Neural cell (in vitro differentiated cells): ENCODE measurements at regions not wholly inside any gene's neighbourhood (a gene's known extent, or its start where the extent isn't known, plus 50 kb on each side); places are given as distances from the start of the nearest gene placed in this dataset.

Source experiments
- EP300 ChIP-seq: fragments of 450-650 bp; conservative IDR thresholded peaks from 2 replicates; pipeline ENCODE4 v1.6.1; 2014; ENCODE audit warnings: antibody characterized with exemption, mild to moderate bottlenecking, moderate library complexity; ENCODE audit not compliant: poor library complexity, severe bottlenecking
- EZH2 ChIP-seq: fragments of 200-600, 300-800 bp; shearing (Covaris generic), sonication (generic); IDR thresholded peaks from 2 replicates; pipeline ENCODE4 v1.6.1; 2014; ENCODE audit warnings: antibody characterized with exemption, low read length, borderline replicate concordance, mild to moderate bottlenecking; ENCODE audit not compliant: insufficient read depth, poor library complexity, severe bottlenecking
- MXI1 ChIP-seq: fragments of 450-650 bp; conservative IDR thresholded peaks from 2 replicates; pipeline ENCODE4 v1.6.1; 2014; ENCODE audit warnings: antibody characterized with exemption, mild to moderate bottlenecking; ENCODE audit not compliant: poor library complexity, severe bottlenecking
- POLR2AphosphoS5 ChIP-seq: IDR thresholded peaks from 2 replicates; pipeline ENCODE4 v1.6.1; 2012
- TAF1 ChIP-seq: IDR thresholded peaks from 2 replicates; pipeline ENCODE4 v1.6.1; 2012; ENCODE audit warnings: low read depth
- TF ChIP-seq, protein P1 (sequence below): fragments of 450-650 bp; IDR thresholded peaks from 2 replicates; pipeline ENCODE4 v1.5.1; 2014; ENCODE audit warnings: antibody characterized with exemption, mild to moderate bottlenecking, moderate library complexity; ENCODE audit not compliant: poor library complexity, severe bottlenecking
- TF ChIP-seq, protein P2 (sequence below): IDR thresholded peaks from 2 replicates; pipeline ENCODE4 v1.6.1; 2012; ENCODE audit warnings: borderline replicate concordance

DNA sequence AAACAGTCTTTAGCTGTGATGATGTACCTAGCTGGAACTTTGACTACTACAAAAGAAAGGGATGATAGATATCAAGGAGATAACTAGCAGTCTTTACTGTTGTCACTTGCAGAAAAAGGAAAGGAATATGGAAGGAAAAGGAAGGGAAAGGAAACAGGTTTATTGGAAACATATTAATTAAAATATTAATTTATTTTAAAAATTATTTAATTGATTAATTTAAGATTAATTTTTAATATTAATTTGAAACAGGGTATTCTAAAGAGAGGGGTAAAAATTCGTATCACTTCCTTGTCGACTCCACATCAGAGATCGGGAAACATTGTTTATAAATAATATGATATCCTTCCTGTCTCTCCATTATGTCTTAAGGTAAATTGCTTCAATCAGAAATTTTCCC, 186.5 kb upstream of the IL15 start:
- TF ChIP-seq, protein P1, sequence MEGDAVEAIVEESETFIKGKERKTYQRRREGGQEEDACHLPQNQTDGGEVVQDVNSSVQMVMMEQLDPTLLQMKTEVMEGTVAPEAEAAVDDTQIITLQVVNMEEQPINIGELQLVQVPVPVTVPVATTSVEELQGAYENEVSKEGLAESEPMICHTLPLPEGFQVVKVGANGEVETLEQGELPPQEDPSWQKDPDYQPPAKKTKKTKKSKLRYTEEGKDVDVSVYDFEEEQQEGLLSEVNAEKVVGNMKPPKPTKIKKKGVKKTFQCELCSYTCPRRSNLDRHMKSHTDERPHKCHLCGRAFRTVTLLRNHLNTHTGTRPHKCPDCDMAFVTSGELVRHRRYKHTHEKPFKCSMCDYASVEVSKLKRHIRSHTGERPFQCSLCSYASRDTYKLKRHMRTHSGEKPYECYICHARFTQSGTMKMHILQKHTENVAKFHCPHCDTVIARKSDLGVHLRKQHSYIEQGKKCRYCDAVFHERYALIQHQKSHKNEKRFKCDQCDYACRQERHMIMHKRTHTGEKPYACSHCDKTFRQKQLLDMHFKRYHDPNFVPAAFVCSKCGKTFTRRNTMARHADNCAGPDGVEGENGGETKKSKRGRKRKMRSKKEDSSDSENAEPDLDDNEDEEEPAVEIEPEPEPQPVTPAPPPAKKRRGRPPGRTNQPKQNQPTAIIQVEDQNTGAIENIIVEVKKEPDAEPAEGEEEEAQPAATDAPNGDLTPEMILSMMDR: no peak
- TF ChIP-seq POLR2AphosphoS5 (no peak), TAF1 (no peak), EZH2 (no peak), MXI1 (no peak), EP300 (no peak)
- TF ChIP-seq, protein P2, sequence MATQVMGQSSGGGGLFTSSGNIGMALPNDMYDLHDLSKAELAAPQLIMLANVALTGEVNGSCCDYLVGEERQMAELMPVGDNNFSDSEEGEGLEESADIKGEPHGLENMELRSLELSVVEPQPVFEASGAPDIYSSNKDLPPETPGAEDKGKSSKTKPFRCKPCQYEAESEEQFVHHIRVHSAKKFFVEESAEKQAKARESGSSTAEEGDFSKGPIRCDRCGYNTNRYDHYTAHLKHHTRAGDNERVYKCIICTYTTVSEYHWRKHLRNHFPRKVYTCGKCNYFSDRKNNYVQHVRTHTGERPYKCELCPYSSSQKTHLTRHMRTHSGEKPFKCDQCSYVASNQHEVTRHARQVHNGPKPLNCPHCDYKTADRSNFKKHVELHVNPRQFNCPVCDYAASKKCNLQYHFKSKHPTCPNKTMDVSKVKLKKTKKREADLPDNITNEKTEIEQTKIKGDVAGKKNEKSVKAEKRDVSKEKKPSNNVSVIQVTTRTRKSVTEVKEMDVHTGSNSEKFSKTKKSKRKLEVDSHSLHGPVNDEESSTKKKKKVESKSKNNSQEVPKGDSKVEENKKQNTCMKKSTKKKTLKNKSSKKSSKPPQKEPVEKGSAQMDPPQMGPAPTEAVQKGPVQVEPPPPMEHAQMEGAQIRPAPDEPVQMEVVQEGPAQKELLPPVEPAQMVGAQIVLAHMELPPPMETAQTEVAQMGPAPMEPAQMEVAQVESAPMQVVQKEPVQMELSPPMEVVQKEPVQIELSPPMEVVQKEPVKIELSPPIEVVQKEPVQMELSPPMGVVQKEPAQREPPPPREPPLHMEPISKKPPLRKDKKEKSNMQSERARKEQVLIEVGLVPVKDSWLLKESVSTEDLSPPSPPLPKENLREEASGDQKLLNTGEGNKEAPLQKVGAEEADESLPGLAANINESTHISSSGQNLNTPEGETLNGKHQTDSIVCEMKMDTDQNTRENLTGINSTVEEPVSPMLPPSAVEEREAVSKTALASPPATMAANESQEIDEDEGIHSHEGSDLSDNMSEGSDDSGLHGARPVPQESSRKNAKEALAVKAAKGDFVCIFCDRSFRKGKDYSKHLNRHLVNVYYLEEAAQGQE: no peak
